Amniotic epithelial cell (primary cell): ENCODE measurements at regions not wholly inside any gene's neighbourhood (a gene's known extent, or its start where the extent isn't known, plus 50 kb on each side); places are given as distances from the start of the nearest gene placed in this dataset.
A peak's percentile ranks its signal among the peaks of the same experiment; 100 is the strongest.

ENCODE experiments used
- DNase-seq: peaks from one replicate; pipeline ENCODE4 v3.0.0-alpha.2; 2010; ENCODE audit warnings: low read depth

GRCh38 chr5:56588131-56588487 is 227.2 kb upstream of the MAP3K1 start:
- no peak for DNase-seq

GRCh38 chr5:56587381-56588130 is 227.8 kb upstream of the MAP3K1 start:
- no peak for DNase-seq

- DNase-seq = no peak
These were observed 229.2 kb upstream of the MAP3K1 start for GRCh38 chr5:56585999-56586691.

GRCh38 chr5:56585461-56585860 is 229.9 kb upstream of the MAP3K1 start:
- peak; percentile 50 for DNase-seq

- DNase-seq = no peak
These were observed 233.9 kb upstream of the MAP3K1 start for GRCh38 chr5:56581426-56581825.

GRCh38 chr5:56580864-56581263 is 234.5 kb upstream of the MAP3K1 start:
- DNase-seq = no peak

GRCh38 chr5:56575821-56576220 is 239.5 kb upstream of the MAP3K1 start:
- no peak for DNase-seq

GRCh38 chr5:56574778-56575177 is 240.6 kb upstream of the MAP3K1 start:
- peak; percentile 51 for DNase-seq

- peak; percentile 89 for DNase-seq
These were observed 245.8 kb upstream of the MAP3K1 start for GRCh38 chr5:56569566-56569965.

- peak; percentile 57 for DNase-seq
These were observed 246.3 kb upstream of the MAP3K1 start for GRCh38 chr5:56569076-56569475.

- no peak for DNase-seq
These were observed 248.1 kb upstream of the MAP3K1 start for GRCh38 chr5:56567278-56567677.

GRCh38 chr5:56566374-56567249 is 248.7 kb upstream of the MAP3K1 start:
- DNase-seq = no peak

GRCh38 chr5:56565644-56566043 is 249.7 kb upstream of the MAP3K1 start:
- no peak for DNase-seq

- DNase-seq = no peak
These were observed 250.1 kb upstream of the MAP3K1 start for GRCh38 chr5:56565283-56565615.

GRCh38 chr5:56564541-56565282 is 250.6 kb upstream of the MAP3K1 start:
- DNase-seq = peak; percentile 86

- no peak for DNase-seq
These were observed 253.9 kb upstream of the MAP3K1 start for GRCh38 chr5:56561455-56561854.

- DNase-seq = no peak
These were observed 257.1 kb upstream of the MAP3K1 start for GRCh38 chr5:56558131-56558745.

GRCh38 chr5:56557198-56557597 is 258.2 kb upstream of the MAP3K1 start:
- peak; percentile 53 for DNase-seq

- no peak for DNase-seq
These were observed 262.6 kb upstream of the MAP3K1 start for GRCh38 chr5:56552612-56553268.

- no peak for DNase-seq
These were observed 265.1 kb upstream of the MAP3K1 start for GRCh38 chr5:56550227-56550626.
